ENCODE measurements at regions not wholly inside any gene's neighbourhood (a gene's known extent, or its start where the extent isn't known, plus 50 kb on each side); places are given as distances from the start of the nearest gene placed in this dataset.
"Not testable (repeated sequence)": the region's sequence is repeated elsewhere in the genome, so short reads cannot be mapped to it uniquely, and the experiment has no call there.

DNA sequence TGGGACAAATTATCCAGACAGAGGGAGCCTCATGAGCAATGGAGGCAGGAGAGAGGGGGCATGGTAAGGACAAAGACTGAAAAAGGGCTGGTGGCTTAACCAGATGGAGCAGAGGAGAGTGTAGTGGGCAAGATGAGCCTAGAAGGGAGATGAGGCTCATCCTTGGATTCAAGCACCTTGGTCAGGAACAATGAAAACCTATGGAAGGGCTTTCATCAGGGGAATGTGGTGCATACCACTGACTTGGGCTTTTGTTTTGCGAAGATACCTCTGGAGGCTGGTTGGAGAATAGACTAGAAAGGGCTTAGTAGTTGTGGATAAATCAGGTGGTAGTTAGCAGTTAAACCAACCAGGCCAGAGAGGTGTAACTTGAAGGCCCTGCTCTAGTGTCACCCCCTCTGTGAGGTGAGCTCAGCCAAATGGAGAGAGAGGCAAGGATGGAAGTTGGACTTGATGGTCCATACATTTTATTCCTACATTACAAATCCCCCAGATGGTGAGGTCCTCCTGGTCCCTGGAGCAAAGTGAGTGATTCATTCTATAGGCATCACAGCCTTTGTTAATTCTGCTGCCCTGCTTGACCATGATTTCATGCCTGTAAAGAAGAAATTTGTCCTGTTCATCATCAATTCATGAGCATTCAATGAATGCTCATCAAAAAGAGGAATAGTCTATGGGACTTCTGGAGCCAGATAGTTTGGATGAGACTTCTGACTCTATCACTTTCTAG lies 264.8 kb upstream of the IGFBP7 start:
- no peak for DNase-seq (ENCODE audit: low read depth in 4 of 4, low spot score in 2 of 4)

DNA sequence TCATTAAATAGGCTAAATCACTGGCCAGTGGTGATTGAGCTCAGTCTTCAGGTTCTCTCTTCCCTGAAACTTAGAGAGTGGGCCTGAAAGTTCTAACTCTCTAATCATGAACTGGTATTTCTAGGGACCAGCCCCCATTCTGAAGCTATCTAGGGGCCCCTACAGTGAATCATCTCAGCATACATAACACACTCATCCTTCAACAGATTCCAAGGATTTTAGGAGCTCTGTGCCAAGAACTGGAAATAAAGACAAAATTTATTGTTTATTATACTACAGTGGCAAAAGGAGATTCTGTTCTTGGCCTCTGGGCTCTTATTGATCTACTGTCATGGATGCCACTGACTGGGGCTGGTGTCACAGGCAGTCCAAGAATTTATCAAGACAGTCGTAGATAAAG lies 263.8 kb upstream of the IGFBP7 start:
- no peak for DNase-seq (ENCODE audit: low read depth in 4 of 4, low spot score in 2 of 4)

DNA sequence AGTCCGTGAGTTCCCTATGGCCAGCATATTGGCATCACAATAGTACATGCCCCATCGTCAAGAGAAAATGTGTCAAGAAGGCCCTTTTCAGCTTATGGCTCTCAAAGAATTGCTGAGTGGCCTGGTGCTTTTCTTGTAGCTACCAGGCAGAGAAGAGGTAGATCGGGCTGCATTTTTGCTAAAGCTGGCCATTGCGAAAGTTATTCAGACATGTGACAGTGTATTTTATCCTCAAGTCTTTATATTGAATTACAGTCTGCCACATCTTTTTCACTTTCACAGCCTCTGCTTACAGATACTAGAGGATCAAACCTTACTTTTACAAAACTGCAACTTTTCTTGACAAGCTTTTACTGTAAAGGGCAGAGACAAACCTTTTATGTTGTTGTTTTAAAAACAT lies 261.5 kb upstream of the IGFBP7 start:
- no peak for DNase-seq (ENCODE audit: low read depth in 4 of 4, low spot score in 2 of 4)

DNA sequence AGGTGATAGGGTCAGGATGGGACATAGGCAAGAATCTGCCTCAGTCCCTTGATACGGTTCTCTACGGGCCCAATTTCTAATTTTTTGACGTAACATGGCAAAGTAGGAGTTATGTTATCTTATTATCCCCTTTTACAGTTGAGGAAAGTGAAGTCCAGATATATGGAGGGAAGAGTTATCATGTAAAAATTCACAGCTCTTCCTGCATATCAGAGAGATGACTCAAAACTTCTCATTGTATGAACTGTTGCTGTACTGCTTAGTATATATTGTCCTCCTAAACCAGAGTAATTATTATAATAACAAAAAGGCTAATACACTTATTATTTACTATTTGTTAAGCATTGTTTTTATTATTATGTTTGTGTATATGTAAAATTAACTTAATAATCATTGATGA lies 260.5 kb upstream of the IGFBP7 start:
- no peak for DNase-seq (ENCODE audit: low read depth in 4 of 4, low spot score in 2 of 4)

DNA sequence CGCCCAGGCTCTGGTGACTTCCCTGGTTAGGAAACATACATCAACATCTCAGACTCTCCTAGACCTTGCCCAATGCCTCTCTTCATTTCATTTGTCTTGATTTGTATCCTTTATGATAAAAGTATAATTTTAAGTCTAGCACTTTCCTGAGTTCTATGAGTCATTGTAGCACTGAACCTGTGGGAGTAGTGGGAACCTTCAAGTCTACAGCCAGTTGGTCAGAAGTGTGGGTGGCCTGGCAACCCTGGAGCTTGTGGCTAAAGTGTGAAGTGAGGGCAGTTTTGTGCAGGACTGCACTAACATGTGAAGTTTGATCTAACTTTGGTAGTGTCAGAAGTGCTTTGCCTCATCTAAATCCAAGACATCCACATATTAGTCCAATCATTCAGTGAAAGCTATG lies 259.3 kb upstream of the IGFBP7 start:
- no peak for DNase-seq (ENCODE audit: low read depth in 4 of 4, low spot score in 2 of 4)

DNA sequence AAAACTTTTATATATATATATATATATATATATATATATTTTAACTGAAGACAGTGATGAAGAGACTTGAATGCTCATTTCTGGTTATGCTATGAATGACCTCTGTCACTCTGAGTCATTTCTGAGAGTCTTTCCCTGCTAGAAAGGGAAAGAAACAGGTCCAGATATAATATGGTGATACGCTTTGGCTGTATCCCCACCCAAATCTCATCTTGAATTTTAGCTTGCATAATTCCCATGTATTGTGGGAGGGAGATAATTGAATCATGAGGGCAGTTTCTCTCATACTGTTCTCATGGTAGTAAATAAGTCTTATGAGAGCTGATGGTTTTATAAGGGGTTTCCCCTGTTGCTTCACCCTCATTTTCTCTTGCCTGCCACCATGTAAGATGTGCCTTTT lies 254.1 kb upstream of the IGFBP7 start:
- DNase-seq (ENCODE audit: low read depth in 4 of 4, low spot score in 2 of 4): no peak

DNA sequence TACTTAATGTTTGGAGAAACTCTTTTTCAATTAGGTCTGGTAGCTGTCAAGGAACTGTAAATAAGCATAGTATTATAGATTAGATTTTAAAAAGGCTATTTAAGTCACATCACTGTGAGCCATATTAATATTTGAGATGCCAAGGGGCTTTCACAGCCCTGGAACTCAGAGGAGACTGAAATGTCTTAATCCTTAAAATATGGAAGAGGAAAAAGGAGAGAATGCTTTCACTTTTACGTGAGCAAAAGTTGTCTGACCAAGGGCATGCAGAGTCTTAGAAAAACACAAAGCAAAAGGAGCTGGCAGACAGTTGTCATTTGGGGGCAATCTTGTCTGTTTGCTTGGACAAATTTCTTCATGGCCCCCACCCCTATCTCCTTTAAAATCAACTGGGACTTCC lies 253.2 kb upstream of the IGFBP7 start:
- DNase-seq (ENCODE audit: low read depth in 4 of 4, low spot score in 2 of 4): no peak

DNA sequence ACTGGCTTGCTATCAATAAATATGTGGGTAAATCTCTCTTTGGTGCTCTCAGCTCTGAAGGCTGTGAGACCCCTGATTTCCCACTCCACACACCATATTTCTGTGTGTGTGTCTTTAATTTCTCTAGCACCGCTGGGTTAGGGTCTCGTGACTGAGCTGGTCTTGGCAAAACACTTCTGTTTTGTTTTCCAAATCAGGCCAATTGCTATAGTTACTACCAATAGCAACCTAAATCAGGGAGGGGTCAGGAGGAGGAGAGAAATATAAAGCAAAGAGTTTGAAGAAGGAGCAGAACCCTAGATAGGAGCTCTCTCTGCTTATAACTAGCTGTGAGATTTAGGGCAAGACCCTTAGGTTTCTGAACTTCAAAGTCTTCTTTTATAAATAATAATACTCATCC lies 250.5 kb upstream of the IGFBP7 start:
- no peak for DNase-seq (ENCODE audit: low read depth in 4 of 4, low spot score in 2 of 4)

DNA sequence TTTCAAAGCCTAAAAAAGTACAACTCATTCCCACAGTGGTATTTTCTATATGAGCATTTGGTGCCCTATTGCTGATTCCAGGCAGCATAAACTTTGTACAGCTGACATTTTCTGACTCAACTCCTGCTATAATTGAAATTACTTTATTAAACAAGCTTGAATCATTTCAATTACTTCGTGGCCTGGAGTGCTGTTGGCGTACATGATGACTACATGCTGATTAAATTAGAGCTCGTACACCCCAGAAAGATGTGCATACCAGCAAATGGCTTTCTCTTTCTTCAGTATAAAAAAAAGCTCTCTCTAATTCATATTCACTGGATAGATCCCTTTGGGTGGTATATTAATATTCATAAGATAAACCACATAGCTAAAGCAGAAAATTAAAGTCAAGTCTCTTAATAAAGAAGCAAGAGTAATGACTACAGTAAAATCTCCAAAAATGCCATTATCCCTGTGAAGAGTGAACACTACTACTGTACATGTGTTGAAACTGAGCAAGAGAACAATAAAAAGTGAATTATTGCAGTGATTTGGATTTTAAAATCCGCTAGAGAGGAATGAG lies 245.0 kb upstream of the IGFBP7 start:
- DNase-seq (ENCODE audit: low read depth in 4 of 4, low spot score in 2 of 4): no peak

DNA sequence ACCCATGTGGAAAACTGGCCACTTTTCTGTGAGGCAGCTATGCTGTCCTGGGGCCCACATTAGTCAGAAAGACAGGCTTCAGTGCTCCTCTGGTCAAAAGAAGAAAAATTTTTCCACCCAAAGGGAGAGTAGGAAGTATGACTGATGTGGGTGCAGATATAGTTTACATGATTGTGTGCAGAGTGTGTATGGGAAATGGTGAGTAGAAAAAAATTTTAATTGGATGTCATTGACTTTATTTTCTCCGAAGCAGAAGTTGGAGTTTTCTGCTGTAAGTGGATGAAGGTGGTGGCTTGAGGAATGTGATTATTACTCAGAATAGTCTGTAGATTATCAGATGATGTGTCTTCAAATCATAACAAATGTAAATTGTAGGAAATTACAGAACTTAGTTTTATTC lies 241.5 kb upstream of the IGFBP7 start:
- DNase-seq (ENCODE audit: low read depth in 4 of 4, low spot score in 2 of 4): no peak

DNA sequence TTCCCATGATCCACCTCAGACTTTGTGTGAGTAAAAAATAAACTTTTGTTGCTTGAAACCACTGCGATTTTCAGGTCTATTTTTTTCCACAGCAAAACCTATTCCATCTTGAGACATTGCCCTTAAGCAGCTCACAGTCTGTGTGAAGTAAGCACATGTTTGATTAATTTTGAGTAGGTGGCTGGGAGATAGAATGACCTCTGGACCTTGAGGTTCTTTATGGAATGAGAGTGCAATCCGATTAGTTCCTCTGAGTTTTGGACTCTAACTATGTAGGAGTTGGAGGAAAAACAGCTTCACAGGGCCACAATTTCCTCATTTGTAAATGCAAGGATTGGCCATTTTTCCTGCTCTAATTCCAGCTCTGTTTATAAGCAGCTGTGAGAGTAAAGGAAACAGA lies 234.1 kb upstream of the IGFBP7 start:
- no peak for DNase-seq (ENCODE audit: low read depth in 4 of 4, low spot score in 2 of 4)

DNA sequence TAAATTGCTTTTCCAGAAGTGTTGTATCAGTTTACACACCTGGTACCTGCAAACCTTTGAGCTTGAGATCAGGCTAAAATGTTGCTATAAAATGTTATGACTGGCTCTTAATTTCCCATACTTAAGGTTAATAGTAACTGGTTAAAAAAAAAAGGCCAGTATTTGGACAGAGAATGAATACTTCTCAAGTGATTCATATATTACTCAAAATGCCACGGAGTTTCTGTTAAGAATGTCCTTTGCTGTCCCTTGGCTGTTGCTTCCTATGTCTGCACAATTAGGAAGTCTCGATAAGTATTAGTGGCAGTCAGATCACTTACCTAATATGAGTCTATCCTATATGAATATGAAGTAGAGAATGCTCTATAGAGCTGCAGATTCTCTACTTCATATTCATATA lies 232.2 kb upstream of the IGFBP7 start:
- no peak for DNase-seq (ENCODE audit: low read depth in 4 of 4, low spot score in 2 of 4)

DNA sequence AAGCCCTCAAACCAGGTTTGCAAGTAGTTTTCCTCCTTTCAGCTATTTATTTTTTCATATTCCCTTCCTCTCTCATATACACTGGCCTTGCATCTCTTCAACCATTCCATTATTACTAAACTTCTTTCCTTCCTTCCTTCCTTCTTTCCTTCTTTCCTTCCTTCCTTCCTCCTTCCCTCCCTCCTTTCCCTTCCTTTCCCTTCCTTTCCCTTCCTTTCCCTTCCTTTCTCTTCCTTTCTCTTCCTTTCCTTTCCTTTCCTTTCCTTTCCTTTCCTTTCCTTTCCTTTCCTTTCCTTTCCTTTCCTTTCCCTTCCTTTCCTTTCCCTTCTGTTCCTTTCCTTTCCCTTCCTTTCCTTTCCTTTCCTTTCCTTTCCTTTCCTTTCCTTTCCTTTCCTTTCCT lies 228.7 kb upstream of the IGFBP7 start:
- not testable (repeated sequence) for DNase-seq (ENCODE audit: low read depth in 4 of 4, low spot score in 2 of 4)

DNA sequence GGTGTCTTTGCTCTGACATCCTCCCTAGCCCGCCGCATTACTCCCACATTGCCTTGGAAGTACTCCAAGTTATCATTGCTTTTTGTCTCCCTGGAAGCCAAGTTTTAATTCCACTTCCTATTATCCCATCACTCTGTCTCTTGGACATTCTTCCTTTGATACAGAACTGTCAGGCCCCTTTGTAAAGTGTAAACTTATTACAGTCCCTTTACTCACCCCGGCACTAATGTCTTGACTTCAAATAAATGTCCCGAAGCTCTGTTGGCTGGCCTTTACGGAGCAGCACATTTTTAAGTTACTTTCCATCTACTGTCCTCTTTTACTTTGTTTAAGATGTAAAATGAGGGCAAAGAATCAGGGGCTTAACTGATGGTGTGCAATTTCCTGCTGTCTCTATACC lies 223.5 kb upstream of the IGFBP7 start:
- no peak for DNase-seq (ENCODE audit: low read depth in 4 of 4, low spot score in 2 of 4)

DNA sequence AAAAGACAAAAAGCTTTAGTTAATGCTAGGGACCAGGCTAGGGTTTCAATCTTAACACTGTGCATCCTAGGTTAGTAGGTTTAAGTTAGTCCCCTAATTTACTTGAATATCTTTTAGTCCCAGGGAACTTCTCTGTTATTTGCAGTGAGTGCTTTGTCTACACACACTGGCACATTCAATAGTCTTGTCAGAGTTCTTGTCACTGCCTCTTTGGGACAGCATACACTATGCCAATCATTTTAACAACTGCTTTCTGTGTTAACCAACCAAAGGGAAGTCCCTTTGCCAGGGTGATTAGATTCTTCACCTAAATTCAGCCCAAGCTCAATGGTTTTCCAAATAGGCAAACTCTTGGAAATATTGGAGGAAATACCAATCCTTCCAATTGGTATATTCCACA lies 221.8 kb upstream of the IGFBP7 start:
- DNase-seq (ENCODE audit: low read depth in 4 of 4, low spot score in 2 of 4): no peak

DNA sequence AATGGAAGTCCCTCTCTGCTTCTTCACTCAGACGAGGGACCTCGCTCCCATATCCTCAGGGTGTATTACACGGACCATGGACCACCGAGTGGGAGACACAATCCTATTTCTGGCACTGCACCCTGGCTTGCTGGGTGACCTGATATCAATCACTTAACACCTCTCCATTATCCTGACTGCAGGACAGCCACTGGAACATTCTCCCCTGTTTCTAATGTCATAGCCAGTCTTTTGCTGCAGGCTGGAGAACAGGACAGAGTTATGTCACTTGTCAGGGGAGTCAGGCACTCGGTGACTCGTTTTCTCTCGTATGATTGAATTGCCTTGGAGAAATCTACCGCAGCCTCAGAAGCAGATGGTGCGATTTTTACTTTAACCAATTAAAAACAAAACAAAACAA lies 219.1 kb upstream of the IGFBP7 start:
- DNase-seq (ENCODE audit: low read depth in 4 of 4, low spot score in 2 of 4): no peak

DNA sequence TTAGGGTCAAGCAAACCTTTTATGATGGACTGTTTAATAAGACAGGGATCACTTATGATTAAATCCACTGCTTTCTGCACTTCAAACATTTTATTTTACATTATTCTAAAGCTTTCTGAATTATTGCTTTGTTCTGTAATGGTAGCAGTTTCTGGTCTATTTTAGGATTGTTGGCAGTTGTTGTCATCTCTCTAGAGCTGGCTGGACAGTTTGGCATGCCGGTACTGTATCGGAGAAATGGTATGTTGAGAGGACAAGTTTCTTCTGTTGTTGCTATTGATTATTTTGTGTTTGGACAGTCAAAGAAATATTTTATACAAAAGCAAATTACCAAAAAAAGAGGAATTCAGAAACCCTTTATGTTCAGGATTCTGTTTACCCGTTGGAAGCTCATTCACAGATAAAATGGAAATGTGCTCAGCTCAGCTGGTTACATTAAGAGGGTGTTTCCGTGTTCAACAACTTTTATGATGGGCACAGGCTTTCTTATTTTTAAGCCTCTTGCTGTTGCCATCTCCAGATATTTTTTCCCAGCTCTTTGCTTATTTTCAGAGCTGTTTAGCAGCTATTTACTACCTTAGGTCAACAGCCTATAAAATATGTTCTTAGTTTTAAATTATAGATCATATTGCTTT lies 214.6 kb upstream of the IGFBP7 start:
- no peak for DNase-seq (ENCODE audit: low read depth in 4 of 4, low spot score in 2 of 4)

DNA sequence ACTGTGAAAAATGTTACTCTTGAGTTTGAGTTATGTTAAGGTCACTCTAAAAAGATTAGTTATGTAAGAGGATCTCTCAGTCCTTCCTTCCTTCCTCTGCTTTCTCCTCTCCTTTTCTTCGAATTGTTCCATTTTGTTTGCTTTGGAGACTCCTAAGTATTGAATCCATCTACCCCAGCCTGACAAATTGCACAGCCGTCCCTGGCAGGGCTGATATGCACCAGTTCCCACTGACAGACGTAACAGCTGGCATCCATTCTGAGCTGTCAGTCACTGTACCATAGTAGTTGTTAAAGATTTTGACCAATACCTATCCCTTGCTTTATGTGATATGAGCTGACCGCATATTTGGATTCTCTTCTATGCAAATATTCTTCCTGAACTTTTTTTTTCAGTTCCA lies 210.7 kb upstream of the IGFBP7 start:
- DNase-seq (ENCODE audit: low read depth in 4 of 4, low spot score in 2 of 4): no peak

DNA sequence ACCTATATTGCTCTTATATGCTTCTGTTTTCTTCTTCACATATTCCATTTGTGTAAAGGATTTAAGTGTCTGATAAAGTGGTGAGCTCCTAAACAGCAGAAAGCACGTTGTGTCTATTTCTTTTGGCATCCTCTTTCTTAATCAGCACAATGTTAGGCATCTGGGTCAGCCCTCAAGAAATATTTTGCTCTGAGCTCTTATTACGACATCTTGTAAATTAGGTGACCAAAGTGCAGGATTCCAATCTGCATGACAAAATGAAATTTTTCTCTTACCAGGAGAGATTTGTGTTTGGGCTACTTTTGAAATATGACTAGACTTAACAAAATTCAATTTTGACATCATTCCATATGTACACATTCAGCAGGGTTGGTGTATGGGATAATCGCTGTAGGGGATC lies 210.0 kb upstream of the IGFBP7 start:
- DNase-seq (ENCODE audit: low read depth in 4 of 4, low spot score in 2 of 4): no peak

DNA sequence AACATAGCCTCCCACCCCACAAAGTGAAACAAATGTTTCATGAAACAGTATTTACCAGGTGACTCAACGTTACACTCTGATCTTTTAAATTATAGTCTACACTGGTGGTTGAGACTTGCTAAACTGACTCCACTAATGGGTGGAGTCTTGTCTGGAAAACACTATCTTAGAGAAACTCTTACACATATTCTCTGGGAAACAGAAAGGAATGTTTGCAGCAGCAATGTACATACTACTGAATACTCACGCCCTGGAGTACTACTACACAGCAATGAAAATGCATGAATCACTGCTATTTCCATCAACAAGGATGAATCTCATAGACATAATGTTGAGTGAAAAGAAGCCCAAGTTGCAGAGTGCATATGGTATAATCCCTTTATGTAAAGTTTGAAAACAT lies 208.5 kb upstream of the IGFBP7 start:
- no peak for DNase-seq (ENCODE audit: low read depth in 4 of 4, low spot score in 2 of 4)

DNA sequence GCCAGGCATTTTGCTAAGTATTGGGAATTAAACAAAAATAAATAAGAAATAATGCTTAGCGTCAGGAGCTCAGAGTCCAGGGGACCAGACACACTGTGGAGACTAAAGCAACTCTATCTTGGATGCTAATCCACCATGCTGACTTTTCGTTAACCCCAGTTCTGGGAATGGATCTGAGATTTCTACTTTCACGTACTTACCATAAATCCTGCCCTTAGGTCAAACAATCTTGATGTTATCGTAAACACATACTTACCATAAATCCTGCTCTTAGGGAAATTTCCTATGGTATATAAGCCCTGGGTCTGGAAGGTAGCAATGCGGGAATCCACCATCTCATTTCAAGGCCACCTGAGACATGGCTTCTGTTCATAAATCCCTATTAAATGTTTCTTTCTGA lies 204.5 kb upstream of the IGFBP7 start:
- DNase-seq (ENCODE audit: low read depth in 4 of 4, low spot score in 2 of 4): no peak

DNA sequence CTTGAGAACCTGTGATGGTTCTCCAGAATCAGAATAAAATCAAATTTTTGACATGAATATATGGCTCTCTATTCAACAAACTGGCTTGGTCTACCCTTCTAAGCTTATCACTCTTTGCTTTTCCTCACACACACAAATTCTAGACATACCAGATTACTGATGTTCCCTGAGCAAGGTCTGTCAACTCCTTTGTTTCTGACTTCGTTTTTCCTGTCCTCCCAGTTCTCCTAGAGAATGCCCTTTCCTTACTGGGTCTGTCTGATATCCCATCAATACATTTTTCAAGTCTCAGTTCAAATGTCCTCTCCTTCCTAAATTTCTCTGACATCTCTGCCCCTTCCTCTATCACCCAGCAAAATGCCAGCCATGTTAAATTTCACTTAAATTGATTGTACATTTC lies 202.1 kb upstream of the IGFBP7 start:
- no peak for DNase-seq (ENCODE audit: low read depth in 4 of 4, low spot score in 2 of 4)
